COLO829 (cell line): ENCODE measurements at regions not wholly inside any gene's neighbourhood (a gene's known extent, or its start where the extent isn't known, plus 50 kb on each side); places are given as distances from the start of the nearest gene placed in this dataset.

Experiments used
- DNase-seq: peaks from one replicate; pipeline ENCODE4 v3.0.0; 2012; ENCODE audit warnings: low spot score

DNA sequence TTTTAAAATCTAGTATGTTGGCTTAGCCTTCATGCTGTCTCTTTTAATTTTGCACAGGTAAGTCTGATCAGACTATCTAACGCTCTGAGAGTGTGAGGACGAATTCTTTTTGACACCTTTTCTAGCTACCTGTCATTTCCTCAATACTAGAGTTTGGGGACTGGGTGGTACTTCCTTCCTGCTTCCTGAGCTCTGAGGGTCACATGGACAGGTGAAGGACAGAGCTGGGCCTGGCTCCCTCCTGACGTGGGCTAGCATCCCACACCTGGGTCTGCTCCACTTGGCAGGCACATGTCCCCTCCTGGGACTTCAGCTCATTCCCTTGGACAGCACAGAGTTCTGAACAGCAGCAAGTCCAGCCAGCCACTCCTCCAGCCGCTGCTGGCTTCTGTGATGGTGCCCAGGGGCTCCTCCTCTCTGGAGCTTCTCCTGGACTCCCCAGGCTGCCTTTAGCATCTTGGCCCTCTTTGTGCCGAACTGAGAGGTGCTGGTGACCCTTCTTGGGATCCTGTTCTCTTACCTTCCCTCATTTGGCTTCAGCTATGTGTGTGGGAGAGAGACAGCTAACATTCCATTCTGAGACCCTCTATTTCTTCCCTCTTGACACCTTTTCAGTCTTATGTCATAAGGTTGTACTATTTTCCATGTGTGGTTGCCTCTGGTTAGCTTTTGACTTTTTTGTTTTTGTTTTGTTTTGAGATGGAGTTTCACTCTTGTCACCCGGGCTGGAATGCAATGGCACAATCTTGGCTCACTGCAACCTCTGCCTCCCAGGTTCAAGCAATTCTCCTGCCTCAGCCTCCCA lies 106.9 kb downstream of the B3GNT2 start:
- no peak for DNase-seq

DNA sequence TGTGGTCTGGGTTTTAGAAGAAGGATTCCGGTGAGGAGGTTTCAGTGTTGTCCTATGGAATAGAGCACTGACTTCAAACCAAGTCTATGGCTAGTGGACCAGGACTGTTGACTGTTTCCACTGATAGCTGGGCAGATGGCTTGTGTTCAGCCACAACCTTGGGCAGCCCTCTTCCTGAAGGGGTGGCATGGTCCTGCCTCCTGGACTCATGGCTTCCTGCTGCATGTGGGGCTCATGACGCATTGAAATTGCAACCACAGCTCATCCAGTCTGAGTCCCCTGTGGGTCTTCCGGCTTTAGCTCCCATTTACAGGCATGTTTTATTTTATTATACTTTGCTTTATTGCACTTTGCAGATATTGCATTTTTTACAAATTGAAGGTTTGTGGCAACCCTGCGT lies 105.0 kb downstream of the B3GNT2 start:
- DNase-seq = no peak

DNA sequence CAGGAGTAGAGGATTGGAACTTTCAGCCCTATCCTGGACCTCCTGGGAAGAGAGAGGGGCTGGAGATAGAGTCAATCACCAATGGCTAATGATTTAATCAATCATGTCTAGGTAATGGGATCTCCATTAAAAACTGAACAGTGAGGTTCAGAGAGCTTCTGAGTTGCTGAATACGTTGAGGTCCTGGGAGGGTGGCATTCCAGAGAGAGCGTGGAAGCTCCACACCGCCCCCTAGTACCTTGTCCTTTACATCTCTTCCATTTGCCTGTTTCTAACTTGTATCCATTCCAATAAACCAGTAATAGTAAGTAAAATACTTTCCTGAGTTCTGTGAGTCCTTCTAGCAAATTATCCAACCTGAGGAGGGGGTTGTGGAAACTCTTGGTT lies 101.7 kb downstream of the B3GNT2 start:
- no peak for DNase-seq

DNA sequence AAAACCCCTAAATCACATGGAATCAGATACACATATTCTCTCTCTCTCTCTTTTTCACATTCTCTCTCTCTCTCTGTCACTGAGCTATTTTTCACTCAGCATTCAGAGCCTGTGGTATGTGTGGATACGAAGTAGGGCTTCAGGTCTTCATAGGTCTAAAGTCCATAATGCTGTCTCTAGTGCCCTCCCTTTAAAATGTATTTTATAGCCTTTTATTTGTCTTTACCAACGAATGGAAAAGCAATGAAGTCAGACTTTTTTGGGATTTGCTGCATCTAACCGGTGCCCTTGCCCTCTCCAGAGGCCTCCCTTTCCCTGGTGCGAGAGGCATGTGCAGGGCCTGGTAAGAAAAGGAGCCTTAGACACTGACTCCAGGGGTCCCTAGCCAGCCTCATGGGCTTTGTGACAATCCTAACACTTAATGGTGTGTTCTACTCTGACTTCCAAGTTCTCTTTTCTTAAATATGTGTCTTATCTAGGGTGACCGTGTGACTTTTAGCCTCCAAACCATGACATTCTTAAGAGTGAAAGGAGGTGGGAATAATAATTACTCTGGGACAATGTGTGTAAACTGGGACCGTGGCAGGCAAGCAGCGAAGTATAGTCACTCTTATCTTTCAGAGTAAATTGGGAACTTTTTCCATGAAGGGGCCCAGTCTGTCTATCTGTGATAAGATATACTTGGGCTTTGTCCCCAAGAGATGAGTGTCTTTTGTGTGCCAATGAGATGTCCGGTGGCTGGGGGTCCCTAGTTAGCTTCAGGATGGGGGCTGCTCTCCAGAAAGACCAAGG lies 101.1 kb downstream of the B3GNT2 start:
- DNase-seq = no peak

DNA sequence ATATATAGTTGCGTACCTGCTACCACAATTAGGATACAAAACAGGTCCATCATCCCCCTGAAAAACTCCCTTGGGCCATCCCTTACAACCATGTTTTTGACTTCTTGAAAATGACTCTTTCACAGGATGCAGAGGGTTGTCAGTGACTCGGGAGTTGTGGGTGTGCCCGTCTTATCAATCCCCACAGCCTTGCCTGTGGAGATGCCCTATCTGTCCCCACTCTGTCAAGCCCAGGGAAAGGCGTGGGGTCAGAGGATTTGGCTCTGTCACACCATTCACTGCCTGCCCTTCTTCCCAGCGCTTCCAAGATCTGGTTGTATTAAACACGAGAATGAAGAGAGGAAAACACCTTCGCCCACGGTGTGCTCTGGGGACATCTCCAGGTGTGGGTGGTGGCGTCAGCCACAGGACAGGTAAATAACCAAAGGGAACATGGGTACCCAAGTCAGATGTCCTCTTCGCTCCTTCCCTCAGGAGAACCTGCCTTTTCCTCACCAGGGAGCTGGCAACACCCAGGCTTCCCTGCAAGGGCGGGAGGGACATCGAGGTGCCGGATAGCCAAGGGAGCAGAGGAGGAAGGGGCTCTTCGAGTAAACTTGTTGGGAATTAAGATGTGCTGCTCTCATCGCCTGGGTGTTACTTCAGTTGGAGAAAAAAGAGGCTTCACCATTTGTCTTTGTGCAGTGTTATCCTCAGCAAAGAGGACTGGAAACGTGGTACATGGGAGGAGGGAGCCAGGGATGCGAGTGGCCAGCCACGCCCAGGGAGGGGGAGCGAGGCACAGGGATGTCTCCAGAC lies 100.3 kb downstream of the B3GNT2 start:
- no peak for DNase-seq

DNA sequence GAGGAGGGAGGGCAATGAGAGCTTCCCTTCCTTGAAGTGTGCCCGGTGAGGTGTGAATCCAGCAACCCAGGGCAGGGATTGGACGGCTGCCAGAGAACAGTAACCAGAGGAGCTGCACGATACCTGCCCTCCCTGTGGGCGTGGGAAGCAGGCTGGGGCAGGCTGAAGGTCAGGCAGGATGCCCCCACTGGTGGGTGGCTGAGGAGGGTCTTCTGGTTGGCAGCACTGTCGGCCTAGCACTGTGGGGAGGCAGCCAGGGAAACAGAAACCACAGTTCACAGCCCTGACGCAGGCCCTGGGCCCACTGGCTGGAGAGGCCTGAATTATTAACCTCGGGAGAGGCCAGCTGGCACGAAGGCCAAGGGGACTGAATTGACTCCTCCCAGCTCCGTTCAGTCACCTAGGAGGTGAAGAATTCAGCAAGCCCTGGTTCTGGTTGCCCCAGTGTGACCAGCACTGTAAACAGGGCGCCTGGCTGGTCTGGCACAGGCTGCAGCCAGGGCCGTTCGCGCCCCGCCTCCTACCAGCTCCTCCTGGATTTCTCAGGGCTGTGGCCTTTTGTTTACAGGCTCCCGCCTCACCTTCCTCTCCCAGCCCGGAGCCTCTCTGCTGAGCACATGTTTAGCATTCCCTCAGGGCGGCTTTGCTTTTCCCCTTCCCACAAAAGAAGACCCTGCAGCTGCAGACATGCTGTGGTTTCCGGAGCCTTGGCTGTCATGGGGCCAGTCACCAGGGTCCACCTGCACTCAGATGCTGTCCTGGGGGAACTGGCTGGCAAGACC lies 97.8 kb downstream of the B3GNT2 start:
- no peak for DNase-seq

DNA sequence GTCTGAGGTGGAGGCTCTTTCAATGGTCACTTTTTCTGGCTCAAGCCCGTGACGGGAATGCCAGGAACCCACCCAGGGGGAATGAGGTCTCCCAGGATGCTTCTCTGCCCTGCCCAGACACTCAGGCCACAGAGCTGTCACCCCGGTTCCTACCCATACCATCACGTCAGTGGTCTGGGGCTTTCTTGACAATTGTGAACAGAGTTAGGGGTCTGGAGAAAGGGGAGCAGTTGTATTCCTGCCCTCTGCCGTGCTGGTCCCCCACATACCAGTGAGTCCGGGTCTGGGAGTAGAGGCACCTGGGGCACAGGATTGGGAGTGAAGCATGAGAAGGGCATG lies 97.2 kb downstream of the B3GNT2 start:
- no peak for DNase-seq

DNA sequence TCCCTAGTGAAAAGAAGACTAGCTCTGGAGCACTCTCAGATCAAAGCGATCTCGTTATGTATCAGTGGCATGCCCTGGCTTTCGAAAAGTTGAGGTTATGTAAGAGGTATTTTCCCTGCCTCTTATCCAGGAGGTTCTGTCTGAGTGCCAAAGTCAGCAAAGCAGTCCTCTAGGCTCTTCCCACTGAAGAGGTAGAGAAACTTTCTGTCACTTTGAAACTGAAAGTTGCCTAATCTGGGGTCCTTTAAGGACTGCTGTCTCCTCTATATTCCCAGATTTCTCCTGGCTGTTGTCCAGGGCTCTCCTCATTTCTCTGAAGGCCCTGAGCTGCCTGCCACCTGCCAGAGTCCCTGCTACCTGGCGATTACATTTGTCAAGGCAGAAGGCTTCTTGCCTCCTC lies 96.3 kb downstream of the B3GNT2 start:
- DNase-seq = no peak

DNA sequence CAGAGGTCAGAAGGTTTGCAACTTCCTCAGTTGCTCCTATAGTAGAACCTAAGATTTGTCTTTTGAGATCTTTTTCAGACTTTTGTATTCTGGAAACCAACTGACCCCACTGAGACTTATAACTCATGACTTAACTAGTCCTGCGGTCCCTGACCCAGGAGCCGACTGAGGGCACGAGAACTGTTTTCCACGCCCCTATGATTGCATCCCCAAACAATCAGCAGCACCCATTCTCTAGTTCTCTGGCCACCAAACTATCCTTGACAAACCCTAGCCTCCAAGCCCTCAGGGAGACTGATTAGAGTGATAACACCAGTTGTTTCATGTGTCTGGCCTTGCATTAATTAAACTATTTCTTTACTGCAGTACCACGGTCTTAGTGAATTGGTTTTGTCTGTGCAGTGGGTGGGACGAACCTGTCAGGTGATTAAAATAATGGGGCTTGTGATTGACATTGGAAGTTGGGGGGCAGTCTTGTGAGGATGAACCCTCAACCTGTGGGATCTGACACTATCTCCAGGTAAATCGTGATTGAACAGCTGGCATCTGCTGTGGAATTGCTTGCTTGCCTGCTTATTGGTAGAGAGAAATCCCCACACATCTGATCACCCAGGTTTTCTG lies 95.7 kb downstream of the B3GNT2 start:
- DNase-seq = no peak

DNA sequence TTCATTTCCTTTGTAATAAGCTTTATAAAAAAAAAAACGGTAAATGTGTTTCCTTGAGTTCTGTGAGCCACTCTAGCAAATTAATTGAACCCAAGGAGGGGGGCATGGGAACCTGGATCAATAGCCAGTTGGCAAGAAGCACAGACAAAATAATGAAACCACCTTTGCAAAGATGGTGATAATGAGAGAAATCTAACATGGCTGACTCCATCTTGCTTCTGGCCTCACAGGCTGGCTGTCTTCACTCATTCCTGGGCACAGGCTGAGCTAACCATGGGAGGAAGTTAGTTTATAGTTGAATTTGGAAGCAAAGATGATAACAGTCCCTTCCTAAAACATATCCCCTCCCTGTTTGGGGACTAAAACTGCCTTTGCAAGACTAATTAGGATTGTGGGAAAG lies 95.1 kb downstream of the B3GNT2 start:
- DNase-seq = no peak

DNA sequence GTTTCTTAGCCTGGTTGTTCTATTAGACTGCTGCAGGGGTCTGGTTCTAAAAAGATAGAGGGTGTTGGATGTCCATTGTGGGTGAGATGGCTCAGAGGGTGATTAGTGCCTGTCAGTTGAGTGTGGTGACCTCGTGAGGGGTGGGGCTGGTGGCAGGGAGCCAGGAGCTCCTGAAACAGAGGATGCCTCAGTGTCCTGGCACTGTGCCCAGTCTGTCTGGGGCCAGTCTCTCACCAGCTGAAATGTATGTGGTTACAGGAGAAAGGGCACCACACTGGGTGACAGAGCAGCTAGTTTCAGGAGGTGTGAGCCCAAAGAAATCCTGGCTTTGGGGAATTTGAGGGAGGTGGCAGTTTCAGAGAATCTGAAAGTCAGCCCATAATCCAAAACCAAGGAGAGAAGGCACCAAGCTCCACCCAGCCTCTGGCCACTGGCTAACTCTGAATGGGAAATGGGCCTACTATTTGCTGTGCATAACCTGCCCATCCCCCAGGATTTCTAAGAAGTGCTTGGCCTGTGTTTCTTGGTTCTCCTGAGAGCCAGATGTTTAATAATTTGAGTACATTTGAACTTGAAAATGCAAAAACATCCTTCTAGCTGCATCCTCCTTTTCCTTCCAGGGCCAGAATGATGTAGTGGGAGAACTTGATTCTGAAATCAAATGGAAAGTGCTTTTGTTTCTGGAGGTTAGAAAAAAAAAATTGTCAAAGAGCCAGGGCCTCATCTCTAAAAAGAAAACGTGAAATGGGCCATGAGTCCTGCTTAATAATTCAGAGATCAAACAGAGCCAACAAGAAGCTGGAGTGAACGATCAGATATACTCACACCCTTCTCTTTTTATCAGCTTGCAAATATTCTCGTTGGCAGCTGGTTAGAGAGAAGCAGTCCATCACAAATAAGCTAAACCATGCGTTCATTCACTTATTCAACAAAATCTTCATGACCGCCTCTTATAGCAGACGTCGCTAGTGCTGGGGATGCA lies 92.3 kb downstream of the B3GNT2 start:
- peak; percentile 77 for DNase-seq

DNA sequence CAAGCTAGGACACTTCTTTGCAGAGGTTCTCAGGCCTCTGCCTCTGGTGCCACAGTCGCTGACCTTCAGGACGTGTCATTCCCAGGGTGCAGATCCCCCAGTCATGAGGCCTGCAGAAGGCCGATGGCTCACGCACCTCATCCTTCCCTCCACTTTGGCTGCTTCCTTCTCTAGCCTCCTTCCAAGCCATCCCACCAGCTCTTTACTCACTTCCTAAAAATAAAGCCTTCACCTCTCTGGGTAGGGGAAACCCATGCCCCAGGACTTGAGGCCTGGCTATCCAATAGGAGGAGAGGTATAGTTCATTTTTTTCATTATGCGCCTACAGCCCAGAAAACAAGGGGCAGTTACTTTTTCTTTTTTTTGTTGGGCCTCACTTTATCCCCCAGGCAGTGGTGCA lies 91.4 kb downstream of the B3GNT2 start:
- DNase-seq = no peak

DNA sequence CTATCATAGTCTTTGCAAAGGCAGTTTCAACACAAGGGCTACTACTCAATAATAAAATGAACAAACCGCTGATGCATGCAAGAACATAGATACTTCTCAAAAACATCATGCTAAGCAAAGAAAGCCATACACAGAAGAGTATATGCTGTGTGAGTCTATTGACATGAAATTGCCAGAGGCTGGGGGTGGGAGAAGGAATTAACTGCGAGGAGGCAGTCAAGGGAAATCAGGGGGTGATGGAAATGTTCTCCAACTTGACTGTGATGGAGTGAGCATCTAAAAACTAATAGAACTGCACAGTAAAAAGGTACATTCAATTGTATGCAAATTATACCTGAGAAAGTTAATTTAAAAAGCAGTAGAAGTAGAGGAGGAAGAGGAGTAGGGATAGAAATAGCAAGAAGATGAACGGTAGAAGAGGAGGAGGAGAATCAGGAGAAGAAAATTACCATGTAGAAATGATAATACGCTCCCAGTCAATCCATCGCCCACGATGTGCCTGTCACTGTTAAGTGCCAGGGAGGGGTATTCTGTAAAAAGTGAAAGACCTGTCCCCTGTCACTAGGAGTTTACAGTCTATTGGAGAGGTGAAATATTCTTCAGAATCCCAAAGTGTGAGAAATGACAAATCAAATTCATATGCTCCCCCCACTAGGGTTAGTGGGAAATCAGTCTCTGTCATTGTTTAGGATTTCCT lies 90.3 kb downstream of the B3GNT2 start:
- no peak for DNase-seq

DNA sequence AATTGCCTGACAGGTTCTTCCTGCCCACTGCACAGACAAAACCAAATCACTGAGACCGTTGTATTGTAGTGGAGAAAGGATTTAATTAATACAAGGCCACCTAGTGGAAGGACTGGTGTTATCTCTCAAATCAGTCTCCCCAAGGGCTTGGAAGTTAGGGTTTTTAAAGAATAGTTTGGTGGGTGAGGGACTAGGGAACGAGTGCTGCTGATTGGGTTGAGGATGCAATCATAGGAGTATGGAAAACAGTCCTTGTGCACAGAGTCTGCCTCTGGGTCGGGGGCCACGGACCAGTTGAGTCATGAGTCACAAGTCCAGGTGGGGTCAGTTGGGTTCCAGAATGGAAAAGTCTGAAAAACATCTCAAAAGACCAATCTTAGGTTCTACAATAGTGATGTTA lies 89.1 kb downstream of the B3GNT2 start:
- no peak for DNase-seq

DNA sequence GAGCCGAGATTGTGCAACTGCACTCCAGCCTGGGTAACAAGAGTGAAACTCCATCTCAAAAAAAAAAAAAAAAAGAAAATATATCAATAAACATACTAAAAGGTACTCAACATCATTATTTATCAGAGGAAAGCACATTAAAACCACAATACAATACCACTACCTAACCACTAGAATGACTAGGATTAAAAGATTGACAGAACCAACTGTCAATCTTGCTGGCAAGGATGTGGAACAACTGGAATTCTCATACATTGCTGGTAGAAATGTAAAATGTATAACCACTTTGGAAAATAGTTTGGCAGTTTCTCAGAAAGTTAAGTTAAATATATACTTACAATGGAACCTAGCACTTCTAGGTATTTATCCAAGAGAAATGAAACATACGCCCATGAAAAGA lies 88.6 kb downstream of the B3GNT2 start:
- no peak for DNase-seq

DNA sequence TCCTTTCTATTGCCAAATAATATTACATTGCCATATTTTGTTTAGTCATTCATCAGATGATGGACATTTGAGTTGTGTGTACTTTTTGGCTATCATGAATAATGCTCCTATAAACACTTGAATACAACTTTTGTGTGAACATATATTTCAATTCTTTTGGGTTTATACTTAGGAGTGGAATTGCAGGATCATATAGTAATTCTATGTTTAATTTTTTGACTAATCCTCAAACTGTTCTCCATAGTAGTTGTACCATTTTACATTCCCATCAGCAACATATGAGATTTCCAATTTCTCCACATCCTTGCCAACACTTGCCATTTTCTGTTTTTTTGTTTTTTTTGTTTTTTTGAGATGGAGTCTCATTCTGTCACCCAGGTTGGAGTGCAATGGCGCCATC lies 87.2 kb downstream of the B3GNT2 start:
- DNase-seq = no peak

DNA sequence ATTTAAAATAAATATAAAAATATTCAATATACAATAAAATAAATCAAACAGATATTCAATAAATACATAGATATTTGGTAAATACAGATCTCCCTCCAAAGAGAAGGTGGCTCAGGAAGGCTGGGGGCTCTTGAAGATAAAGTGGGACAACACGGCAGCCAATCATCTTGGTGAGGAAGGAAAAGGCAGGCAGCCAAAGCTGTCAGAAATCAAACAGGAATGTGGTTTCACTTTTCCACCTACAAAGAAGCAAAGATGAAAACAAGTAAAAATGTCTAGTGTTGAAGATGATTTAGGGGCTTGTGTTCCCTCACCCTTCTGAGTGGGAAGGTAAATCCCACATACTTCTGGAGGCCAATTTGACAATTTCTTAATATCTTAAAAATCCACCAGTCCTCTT lies 85.7 kb downstream of the B3GNT2 start:
- DNase-seq = no peak

DNA sequence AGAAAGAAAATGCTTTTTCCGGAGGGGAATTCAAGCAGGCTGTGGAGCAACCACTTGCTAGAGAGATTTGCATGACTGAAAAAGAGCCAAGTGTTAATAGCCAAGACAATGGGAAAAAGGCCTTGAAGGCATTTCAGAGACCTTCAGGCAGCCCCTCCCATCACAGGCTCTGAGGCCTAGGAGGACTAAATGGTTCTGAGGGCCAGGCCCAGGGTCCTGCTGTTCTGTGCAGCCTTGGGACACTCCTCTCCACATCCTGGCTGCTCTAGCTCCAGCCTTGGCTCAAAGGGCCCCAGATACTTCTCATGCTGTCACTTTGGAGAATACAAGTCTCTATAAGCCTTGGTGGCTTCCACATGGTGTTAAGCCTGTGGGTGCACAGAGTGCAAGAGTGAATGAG lies 81.8 kb downstream of the B3GNT2 start:
- no peak for DNase-seq
